ENCODE measurements at regions not wholly inside any gene's neighbourhood (a gene's known extent, or its start where the extent isn't known, plus 50 kb on each side); places are given as distances from the start of the nearest gene placed in this dataset.

DNA sequence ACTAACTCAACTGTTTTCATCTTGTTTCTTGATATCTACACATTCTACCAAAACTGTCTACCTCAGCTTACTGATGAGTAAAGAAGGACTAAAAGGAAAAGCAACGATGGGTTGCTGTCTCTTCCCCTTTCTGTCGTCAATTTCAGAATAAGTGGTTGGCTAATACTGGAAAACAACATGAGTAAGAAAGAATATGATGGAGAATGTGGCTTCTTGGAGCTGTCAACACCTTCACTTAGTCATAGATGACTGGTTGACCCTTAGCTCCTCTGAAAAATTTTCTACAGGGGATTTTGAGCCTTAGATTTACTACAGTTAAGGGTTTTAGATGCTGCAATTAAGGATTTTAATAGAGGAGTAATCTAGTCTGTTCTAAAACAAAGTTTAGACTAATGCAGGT lies 797.9 kb downstream of the TLE4 start:
- no peak for TF ChIP-seq CTCF (IDR thresholded peaks at IDR 0.05)
- intact Hi-C loops (cut with DNase I, micrococcal nuclease) = no loop called here
- Histone ChIP-seq H3K9me3 (peaks cover 10% of the 10 kb centered on the region), H3K4me1 (ENCODE audit: low read depth) (no peaks in the 10 kb centered on the region), H3K36me3 (ENCODE audit: low read depth) (no peaks in the 10 kb centered on the region), H3K4me3 (no peak overlapping the region)
- DNase-seq (no peak), ATAC-seq (no peak)

DNA sequence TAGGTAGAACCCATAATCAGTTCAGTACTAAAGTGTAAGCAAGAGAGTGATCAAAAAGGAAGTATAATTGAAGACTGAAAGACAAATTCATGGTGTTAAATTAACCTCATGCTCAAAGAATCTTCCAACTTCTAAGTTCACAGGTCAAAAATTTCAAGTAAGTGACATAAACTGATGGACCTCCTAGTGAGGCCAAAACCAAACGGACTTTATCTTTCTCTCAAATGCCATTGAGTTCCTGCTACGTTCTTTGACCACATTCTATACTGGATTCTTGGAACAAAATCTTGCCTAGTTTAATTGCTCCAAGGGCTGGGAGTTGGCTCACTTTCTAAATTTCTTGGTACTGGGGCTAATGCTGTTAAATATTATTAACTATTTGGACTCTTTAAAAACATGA lies 794.9 kb downstream of the TLE4 start:
- H3K36me3 ChIP-seq (ENCODE audit: low read depth) = no peaks in the 10 kb centered on the region
- H3K4me3 ChIP-seq = no peak overlapping the region
- no peak for TF ChIP-seq CTCF (IDR thresholded peaks at IDR 0.05)
- ATAC-seq = no peak
- no peaks in the 10 kb centered on the region for H3K4me1 ChIP-seq (ENCODE audit: low read depth)
- H3K9me3 ChIP-seq = peaks cover 10% of the 10 kb centered on the region
- no peak for DNase-seq
- intact Hi-C loops (cut with DNase I, micrococcal nuclease) = no loop called here

- no peak for TF ChIP-seq CTCF (IDR thresholded peaks at IDR 0.05)
- Histone ChIP-seq H3K4me3 (no peak overlapping the region), H3K4me1 (ENCODE audit: low read depth) (no peaks in the 10 kb centered on the region), H3K9me3 (peaks cover 16% of the 10 kb centered on the region), H3K36me3 (ENCODE audit: low read depth) (no peaks in the 10 kb centered on the region)
- no peak for ATAC-seq
- intact Hi-C loops (cut with DNase I, micrococcal nuclease) = no loop called here
- peak in 1 of 3 donors; percentile 48 for DNase-seq
These were observed 788.4 kb downstream of the TLE4 start for GRCh38 chr9:80359941-80360881.

DNA sequence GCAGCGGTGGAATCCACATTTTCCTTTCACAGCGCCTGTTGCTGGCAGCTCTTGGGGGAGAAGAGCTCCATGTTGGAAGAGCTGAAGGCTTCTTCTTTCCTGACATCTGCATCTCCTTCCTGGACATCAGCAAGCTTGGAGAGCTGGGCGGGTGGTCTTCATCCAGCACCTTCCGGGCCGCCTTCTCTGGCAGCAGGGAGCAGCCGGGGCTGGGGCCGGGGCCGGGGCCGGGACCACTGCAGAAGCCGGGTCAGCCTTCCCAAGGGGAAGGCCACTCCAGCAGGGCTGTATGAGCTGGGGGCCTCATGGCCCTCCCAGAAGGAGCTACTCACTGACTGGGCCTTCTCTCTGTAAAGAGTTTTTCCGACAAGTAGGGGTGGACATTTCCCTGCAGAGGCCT lies 787.5 kb downstream of the TLE4 start:
- intact Hi-C loops (cut with DNase I, micrococcal nuclease) = no loop called here
- DNase-seq (no peak), ATAC-seq (no peak)
- Histone ChIP-seq H3K4me1 (ENCODE audit: low read depth) (no peaks in the 10 kb centered on the region), H3K36me3 (ENCODE audit: low read depth) (no peaks in the 10 kb centered on the region), H3K9me3 (peaks cover 11% of the 10 kb centered on the region), H3K4me3 (no peak overlapping the region)
- TF ChIP-seq CTCF (IDR thresholded peaks at IDR 0.05) = no peak

GRCh38 chr9:80352967-80353366 lies 781.2 kb downstream of the TLE4 start:
- ATAC-seq = no peak
- intact Hi-C loops (cut with DNase I, micrococcal nuclease) = no loop called here
- H3K4me3 ChIP-seq = no peak overlapping the region
- TF ChIP-seq CTCF (IDR thresholded peaks at IDR 0.05) = no peak
- H3K36me3 ChIP-seq (ENCODE audit: low read depth) = no peaks in the 10 kb centered on the region
- H3K4me1 ChIP-seq (ENCODE audit: low read depth) = no peaks in the 10 kb centered on the region
- no peak for DNase-seq
- H3K9me3 ChIP-seq = peaks cover 10% of the 10 kb centered on the region
